ENCODE measurements at regions not wholly inside any gene's neighbourhood (a gene's known extent, or its start where the extent isn't known, plus 50 kb on each side); places are given as distances from the start of the nearest gene placed in this dataset.

Small RNAs in the stretch of these regions (small RNA-seq; reads per million reads assigned to genes)
- 0 reads per million in 2 experiments for gene AC097510.1

Data from SK-N-DZ (cell line).